ENCODE measurements at regions not wholly inside any gene's neighbourhood (a gene's known extent, or its start where the extent isn't known, plus 50 kb on each side); places are given as distances from the start of the nearest gene placed in this dataset.
A peak's percentile ranks its signal among the peaks of the same experiment; 100 is the strongest.
"Not testable (repeated sequence)": the region's sequence is repeated elsewhere in the genome, so short reads cannot be mapped to it uniquely, and the experiment has no call there.

DNA sequence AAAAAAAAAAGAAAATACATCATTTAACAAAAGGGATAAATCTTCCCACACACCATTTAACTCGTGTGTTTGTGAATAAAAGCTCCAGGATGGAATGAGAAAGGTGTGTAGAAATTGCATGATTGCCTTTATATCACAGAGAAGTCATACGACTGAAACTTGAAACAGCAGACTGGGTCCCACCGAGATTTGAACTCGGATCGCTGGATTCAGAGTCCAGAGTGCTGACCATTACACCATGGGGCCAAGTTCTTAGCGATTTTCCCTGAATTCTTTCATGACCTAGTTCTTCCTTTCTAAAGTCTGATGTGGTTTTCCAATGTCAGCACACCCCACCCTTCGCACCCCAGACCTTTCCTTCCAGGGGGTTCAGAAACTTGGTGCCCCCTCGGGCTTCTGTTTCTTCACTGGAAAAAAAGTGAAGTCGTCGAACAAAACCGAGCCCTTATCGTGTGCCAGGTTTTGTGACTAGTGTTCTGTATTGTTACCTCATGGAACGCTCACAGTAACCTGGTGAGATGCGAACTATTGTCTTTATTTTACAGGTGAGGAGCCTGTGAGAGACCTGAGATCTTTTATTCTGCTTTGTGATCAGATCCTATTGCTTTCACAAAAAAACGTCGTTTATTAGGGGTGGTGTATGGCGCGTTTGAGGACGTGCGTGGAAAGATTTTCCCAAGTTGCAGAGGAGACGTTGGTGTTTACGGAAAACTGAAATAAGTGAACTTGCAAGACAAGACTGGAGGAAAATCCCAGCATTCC lies 120.8 kb downstream of the OR2B2 start:
- no peak overlapping the region for H3K27ac ChIP-seq
- peak; percentile 46 to 67 (median 58) for ATAC-seq (replicated peaks in 6 of 8)
- in situ Hi-C loops (cut with MboI; ENCODE audit: low pct_unique_long_range_greater_than_20kb in 2 of 9, low sequenced_read_pairs in 9 of 9, unreplicated experiment in 9 of 9): no loop called here
- WGBS, 10 experiments: 0 to 19% (median 3%) methylated on average over 4 to 21 of the region's 22 CpGs
- H3K4me1 ChIP-seq (replicated peaks in 1 of 2): peaks cover 5 to 6% of the 10 kb centered on the region in 2 donors
- peak overlapping the region; percentile 41 to 77 (median 44) for H3K4me3 ChIP-seq

DNA sequence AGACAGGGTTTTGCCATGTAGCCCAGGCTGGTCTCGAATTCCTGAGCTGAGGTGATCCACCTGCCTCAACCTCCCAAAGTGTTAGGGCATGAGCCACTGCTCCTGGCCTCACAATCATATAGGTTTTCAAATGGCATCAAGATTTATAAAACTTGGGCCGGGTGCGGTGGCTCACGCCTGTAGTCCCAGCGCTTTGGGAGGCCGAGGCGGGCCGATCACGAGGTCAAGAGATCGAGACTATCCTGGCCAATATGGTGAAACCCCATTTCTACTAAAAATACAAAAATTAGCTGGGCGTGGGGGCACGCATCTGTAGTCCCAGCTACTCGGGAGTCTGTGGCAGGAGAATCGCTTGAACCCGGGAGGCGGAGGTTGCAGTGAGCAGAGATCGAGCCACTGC lies 123.8 kb downstream of the OR2B2 start:
- H3K27ac ChIP-seq; ATAC-seq (replicated peaks in 6 of 8); H3K4me1 ChIP-seq (replicated peaks in 1 of 2); in situ Hi-C loops (cut with MboI; ENCODE audit: low pct_unique_long_range_greater_than_20kb in 2 of 9, low sequenced_read_pairs in 9 of 9, unreplicated experiment in 9 of 9); H3K4me3 ChIP-seq: not testable (repeated sequence)
- 82 to 100% (median 89%) methylated on average over 2 to 17 of the region's 17 CpGs; no CpG with 5 or more reads in 5 of the 10 experiments for WGBS, 10 experiments

DNA sequence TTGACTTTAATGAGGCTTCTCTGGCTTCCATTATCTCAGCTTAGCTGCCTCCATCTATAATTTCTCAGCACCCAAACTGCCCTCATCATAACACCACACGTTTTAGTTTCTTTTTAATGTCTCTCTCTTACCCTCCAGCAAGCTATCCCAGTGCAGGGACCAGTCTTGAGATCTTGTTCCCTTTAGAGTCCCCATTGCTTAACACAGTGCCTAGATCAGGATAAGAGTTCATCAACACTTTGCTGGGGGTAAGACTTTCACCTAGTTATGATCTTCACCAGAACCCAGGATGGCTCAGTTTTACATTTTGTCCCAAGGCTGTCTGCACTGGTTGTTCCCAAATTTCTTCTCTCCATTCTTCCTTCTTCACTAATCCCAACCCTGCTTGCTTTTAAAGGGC lies 126.1 kb downstream of the OR2B2 start:
- Histone ChIP-seq H3K4me3 (no peak overlapping the region), H3K27ac (no peak overlapping the region), H3K4me1 (replicated peaks in 1 of 2) (no peaks in the 10 kb centered on the region)
- in situ Hi-C loops (cut with MboI; ENCODE audit: low pct_unique_long_range_greater_than_20kb in 2 of 9, low sequenced_read_pairs in 9 of 9, unreplicated experiment in 9 of 9): no loop called here
- 0 to 33% (median 0%) methylated on average over 1 of the region's 1 CpG; no CpG with 5 or more reads in 6 of the 10 experiments for WGBS, 10 experiments
- no peak for ATAC-seq (replicated peaks in 6 of 8)

DNA sequence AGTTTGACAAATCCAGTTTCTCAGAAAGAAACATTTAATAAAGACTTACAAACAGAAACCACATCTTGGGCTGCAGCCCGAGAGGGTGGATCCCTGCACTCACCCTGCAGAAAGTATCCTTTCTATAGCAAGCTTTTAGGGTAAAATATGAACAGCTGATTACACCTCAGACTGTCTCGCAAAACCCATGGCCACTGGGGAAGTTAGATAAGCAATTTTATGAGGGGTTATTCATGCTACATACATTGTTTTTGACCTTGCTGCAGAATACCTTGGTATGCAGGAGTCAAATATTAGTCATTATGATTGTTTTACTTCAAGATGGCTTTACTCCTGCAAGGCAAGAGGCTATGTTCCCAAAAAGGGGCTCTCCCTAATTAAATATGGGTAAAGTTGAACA lies 126.9 kb downstream of the OR2B2 start:
- in situ Hi-C loops (cut with MboI; ENCODE audit: low pct_unique_long_range_greater_than_20kb in 2 of 9, low sequenced_read_pairs in 9 of 9, unreplicated experiment in 9 of 9): no loop called here
- Histone ChIP-seq H3K4me1 (replicated peaks in 1 of 2) (no peaks in the 10 kb centered on the region), H3K27ac (no peak overlapping the region), H3K4me3 (no peak overlapping the region)
- 50 to 100% (median 86%) methylated on average over 1 to 2 of the region's 2 CpGs; no CpG with 5 or more reads in 4 of the 10 experiments for WGBS, 10 experiments
- no peak for ATAC-seq (replicated peaks in 6 of 8)

DNA sequence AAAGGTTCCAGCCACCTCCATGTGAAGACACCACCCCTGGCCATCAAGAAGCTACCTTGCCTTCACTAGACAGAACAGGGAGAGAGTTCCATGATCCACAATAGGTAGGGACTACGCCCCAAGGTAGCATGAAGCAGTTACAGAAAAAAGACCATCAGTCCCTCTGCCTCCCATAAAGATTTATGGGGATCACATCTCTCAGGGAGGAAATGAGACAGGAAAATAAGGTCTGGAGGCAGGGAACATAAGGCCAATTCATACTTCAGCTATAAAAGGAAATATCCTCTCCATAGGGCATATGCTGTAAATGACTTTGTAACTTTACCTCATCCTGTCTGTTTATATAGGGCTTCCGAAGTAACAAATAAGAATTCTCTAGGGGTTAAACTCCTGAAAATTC lies 129.4 kb downstream of the OR2B2 start:
- no peak overlapping the region for H3K4me3 ChIP-seq
- in situ Hi-C loops (cut with MboI; ENCODE audit: low pct_unique_long_range_greater_than_20kb in 2 of 9, low sequenced_read_pairs in 9 of 9, unreplicated experiment in 9 of 9): no loop called here
- ATAC-seq (replicated peaks in 6 of 8): no peak
- 50 to 100% (median 82%) methylated on average over 1 to 2 of the region's 2 CpGs; no CpG with 5 or more reads in 3 of the 10 experiments for WGBS, 10 experiments
- H3K4me1 ChIP-seq (replicated peaks in 1 of 2): no peaks in the 10 kb centered on the region
- H3K27ac ChIP-seq: no peak overlapping the region

DNA sequence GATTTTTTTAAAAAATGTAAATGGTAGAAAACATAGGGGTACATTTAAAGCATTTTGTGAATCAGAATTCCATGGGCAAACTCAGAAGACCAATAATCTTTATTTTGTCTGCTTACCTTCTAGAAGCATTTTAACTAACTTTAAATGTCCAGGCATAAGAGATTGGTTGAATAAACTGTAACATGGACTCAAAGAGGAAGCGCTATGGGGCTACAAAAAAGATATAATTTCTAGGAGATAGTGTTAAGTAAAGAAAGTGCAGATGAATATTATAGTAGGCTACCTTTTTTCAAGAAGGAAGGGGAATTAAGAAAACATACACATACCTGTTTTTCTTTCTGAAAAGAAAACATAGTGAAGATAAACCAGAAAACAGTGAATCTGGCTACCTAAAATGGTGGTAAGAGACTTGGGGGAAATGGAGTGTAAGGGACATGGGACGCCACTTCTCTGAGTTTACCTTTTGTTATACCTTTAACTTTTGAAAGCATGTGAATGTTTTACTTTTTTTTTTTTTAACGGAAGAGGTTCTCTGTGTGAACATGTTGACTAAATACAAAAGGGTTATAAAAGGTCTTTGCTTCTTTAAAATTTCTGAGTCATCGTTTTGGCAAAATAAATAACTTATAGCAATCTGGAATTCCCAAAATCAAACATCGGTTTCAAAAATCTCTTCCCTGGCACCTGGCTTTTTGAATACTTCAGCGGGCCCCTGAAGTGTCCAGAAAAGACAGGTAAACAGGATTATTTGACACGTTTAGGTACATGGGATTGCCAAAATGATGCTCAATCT lies 133.4 kb downstream of the OR2B2 start:
- Histone ChIP-seq H3K27ac (no peak overlapping the region), H3K4me1 (replicated peaks in 1 of 2) (no peaks in the 10 kb centered on the region), H3K4me3 (no peak overlapping the region)
- 47 to 98% (median 86%) methylated on average over 3 to 7 of the region's 7 CpGs for WGBS, 10 experiments
- ATAC-seq (replicated peaks in 6 of 8): no peak
- in situ Hi-C loops (cut with MboI; ENCODE audit: low pct_unique_long_range_greater_than_20kb in 2 of 9, low sequenced_read_pairs in 9 of 9, unreplicated experiment in 9 of 9): no loop called here

DNA sequence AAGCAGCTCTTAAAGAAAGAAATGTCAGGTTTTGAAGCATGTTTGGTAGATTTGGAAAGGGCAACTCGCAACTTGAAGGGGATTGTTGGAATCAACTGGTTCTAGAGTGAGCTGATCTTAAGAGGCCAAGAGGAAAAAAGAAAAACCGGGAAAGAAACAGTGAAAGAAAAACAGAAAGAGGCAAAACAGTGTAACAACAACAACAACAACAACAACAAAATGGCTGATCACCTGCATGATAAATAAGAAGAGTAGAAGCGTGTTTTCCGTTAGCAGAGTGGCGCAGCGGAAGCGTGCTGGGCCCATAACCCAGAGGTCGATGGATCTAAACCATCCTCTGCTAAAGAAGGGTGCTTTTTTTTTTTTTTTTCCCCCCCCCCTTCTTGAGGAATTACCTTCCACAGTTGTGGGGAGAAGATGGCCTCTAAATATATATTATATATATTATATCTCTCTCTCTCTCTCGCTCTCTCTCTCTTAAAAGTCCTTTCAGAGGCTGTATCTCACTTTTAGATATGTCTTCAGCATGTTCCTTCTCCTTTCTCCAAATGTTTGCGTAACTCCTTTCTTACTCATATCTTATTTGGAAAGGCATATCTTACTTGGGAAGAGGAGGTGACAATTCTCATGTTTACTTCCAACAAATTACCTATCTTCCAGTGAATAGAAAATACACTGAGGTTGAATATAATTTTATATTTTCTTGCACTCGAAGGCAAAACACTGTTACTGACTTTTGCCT lies 134.4 kb downstream of the OR2B2 start:
- in situ Hi-C loops (cut with MboI; ENCODE audit: low pct_unique_long_range_greater_than_20kb in 2 of 9, low sequenced_read_pairs in 9 of 9, unreplicated experiment in 9 of 9): no loop called here
- Histone ChIP-seq H3K4me1 (replicated peaks in 1 of 2) (peaks cover under 1 to 3% of the 10 kb centered on the region in 2 donors), H3K27ac (no peak overlapping the region), H3K4me3 (no peak overlapping the region)
- WGBS, 10 experiments: 17 to 86% (median 62%) methylated on average over 1 to 11 of the region's 11 CpGs
- no peak for ATAC-seq (replicated peaks in 6 of 8)

DNA sequence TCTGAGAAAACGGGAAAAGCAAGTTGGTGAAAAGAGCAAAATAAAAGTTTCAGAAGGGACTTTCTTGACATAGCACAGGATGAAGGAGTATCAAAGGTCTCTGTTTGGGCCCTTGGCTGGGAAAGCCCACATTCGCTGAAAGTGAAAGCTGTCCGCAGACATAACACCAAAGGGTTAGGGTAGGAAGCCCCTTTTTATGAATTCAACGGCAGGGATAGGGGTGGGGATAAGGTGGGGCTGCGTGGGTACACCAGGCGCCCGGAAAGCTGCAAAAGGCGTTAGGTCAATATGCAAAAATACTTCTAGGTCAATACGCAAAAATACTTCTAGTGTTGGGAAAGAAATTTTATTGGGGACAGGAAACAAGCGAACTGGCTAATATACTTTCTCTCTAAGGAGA lies 135.1 kb downstream of the OR2B2 start:
- no peak overlapping the region for H3K27ac ChIP-seq
- 28 to 94% (median 65%) methylated on average over 2 to 10 of the region's 10 CpGs for WGBS, 10 experiments
- ATAC-seq (replicated peaks in 6 of 8): no peak
- peaks cover 4 to 8% of the 10 kb centered on the region in 2 donors for H3K4me1 ChIP-seq (replicated peaks in 1 of 2)
- H3K4me3 ChIP-seq: no peak overlapping the region
- in situ Hi-C loops (cut with MboI; ENCODE audit: low pct_unique_long_range_greater_than_20kb in 2 of 9, low sequenced_read_pairs in 9 of 9, unreplicated experiment in 9 of 9): no loop called here

DNA sequence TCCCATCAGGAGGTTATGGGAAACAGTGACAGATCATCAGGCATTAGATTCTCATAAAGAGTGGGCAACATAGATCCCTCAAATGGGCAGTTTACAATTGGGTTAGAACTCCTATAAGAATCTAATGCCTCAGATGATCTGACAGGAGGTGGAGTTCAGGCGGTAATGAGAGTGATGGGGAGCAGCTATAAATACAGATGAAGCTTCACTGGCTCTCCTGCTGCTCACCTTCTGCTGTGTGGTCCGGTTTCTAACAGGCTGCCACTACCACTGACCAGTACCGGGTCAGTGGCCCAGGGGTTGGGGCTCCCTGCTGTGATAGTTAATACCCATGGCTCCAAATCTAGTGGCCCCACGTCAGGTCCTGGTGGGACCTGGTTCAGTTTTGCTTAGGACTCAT lies 135.7 kb downstream of the OR2B2 start:
- no peak overlapping the region for H3K4me3 ChIP-seq
- H3K4me1 ChIP-seq (replicated peaks in 1 of 2): peaks cover 7 to 8% of the 10 kb centered on the region in 2 donors
- in situ Hi-C loops (cut with MboI; ENCODE audit: low pct_unique_long_range_greater_than_20kb in 2 of 9, low sequenced_read_pairs in 9 of 9, unreplicated experiment in 9 of 9): no loop called here
- ATAC-seq (replicated peaks in 6 of 8): no peak
- 63 to 100% (median 91%) methylated on average over 1 to 3 of the region's 4 CpGs; no CpG with 5 or more reads in 2 of the 10 experiments for WGBS, 10 experiments
- H3K27ac ChIP-seq: no peak overlapping the region

DNA sequence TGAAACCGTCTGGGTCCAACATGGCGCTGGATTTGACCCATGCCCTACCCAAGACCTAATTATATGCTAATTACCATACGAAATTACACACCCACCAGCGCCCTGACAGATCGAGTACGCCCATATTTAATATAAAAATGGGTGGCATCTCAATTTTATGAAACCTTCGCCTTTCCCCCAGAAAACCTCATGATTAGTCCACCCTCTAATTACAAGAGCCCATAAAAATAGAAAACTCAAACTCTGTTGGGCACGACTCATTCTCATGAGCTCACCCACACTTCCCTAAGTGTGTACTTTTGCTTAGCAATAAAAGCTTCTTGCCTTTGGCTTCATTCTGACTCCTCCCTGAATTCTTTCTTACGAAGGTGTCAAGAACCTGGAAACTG lies 136.4 kb downstream of the OR2B2 start:
- Histone ChIP-seq H3K4me1 (replicated peaks in 1 of 2) (peaks cover 8 to 10% of the 10 kb centered on the region in 2 donors), H3K4me3 (no peak overlapping the region), H3K27ac (no peak overlapping the region)
- in situ Hi-C loops (cut with MboI; ENCODE audit: low pct_unique_long_range_greater_than_20kb in 2 of 9, low sequenced_read_pairs in 9 of 9, unreplicated experiment in 9 of 9): no loop called here
- no peak for ATAC-seq (replicated peaks in 6 of 8)
- WGBS, 10 experiments: 60 to 100% (median 84%) methylated on average over 1 to 8 of the region's 9 CpGs; no CpG with 5 or more reads in 2 of the 10 experiments

DNA sequence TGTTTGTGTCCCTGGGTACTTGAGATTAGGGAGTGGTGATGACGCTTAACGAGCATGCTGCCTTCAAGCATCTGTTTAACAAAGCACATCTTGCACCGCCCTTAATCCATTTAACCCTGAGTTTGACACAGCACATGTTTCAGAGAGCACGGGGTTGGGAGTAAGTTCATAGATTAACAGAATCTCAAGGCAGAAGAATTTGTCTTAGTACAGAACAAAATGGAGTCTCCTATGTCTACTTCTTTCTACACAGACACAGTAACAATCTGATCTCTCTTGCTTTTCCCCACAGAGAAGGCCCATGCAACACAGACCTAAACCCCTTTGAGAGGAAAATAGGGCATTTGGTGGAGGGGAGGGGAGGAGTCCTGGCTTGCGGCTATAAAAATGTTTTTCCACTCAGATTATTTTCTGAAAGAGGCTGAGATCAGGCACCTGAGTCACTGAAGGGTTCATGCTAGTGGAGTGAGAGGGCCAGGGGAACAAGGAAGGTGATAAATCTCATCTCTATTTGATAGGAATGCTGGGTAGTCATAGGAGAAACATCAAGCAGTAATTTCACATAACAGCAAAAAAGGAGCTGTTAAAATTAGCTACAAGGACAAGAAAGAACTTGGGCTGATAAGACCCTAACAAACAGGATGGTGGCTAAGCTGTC lies 136.9 kb downstream of the OR2B2 start:
- H3K27ac ChIP-seq; ATAC-seq (replicated peaks in 6 of 8); H3K4me3 ChIP-seq; in situ Hi-C loops (cut with MboI; ENCODE audit: low pct_unique_long_range_greater_than_20kb in 2 of 9, low sequenced_read_pairs in 9 of 9, unreplicated experiment in 9 of 9): not testable (repeated sequence)
- peaks cover 8 to 10% of the 10 kb centered on the region in 2 donors for H3K4me1 ChIP-seq (replicated peaks in 1 of 2)
- 20 to 83% (median 73%) methylated on average over 1 of the region's 5 CpGs; no CpG with 5 or more reads in 6 of the 10 experiments for WGBS, 10 experiments

DNA sequence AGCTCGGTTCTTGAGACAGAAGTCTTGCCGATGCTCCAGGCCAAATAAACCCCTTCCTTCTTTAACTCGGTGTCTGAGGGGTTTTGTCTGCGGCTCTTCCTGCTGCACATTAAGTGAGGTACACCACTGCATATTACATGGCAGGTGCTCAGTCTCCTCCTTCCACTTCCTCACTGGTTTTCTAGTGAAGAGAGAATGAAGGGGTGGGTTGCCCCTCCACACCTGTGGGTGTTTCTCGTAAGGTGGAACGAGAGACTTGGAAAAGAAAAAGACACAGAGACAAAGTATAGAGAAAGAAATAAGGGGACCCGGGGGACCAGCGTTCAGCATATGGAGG lies 138.0 kb downstream of the OR2B2 start:
- H3K27ac ChIP-seq; ATAC-seq (replicated peaks in 6 of 8); H3K4me3 ChIP-seq: not testable (repeated sequence)
- WGBS, 10 experiments: 66 to 100% (median 83%) methylated on average over 1 to 3 of the region's 8 CpGs; no CpG with 5 or more reads in 5 of the 10 experiments
- in situ Hi-C loops (cut with MboI; ENCODE audit: low pct_unique_long_range_greater_than_20kb in 2 of 9, low sequenced_read_pairs in 9 of 9, unreplicated experiment in 9 of 9): loop anchor here in 1 of 9 experiments (25.0 kb wide), 1 partner anchor 262 kb away; no protein-coding TSS in a partner anchor
- peaks cover 8 to 10% of the 10 kb centered on the region in 2 donors for H3K4me1 ChIP-seq (replicated peaks in 1 of 2)

Measured in motor neuron (in vitro differentiated cells).